H1 (cell line): ENCODE measurements at regions not wholly inside any gene's neighbourhood (a gene's known extent, or its start where the extent isn't known, plus 50 kb on each side); places are given as distances from the start of the nearest gene placed in this dataset.

Experiments
- CTCF ChIA-PET: fragments of 300-600 bp; sonication (Branson Sonifier 250); formaldehyde crosslinking; loops from one replicate; lab custom pipeline; 2021; ENCODE audit not compliant: partially characterized antibody; lab: Charles Lee
- POLR2A ChIA-PET: fragments of 300-600 bp; sonication (Branson Sonifier 250); formaldehyde crosslinking; loops from one replicate; lab custom pipeline; 2021; ENCODE audit warnings: inconsistent platforms; ENCODE audit not compliant: partially characterized antibody; lab: Charles Lee
- DNase-seq, 2 experiments: peaks; one replicate each; pipeline versions ENCODE4 v3.0.0 to v3.0.0-alpha.2; 2010 to 2022; ENCODE audit warnings: low spot score in 2 of 2, low read depth in 1 of 2, mixed read lengths in 1 of 2
- FAIRE-seq: peaks from 2 replicates; lab custom pipeline; 2011; peaks lifted over from hg19 to GRCh38; lab: Jason Lieb, UNC
- H2AFZ ChIP-seq: 2 replicates; pipeline ENCODE4 v1.8.1; 2012; ENCODE audit warnings: low read length, inconsistent platforms
- H2AK5ac ChIP-seq: 2 replicates; pipeline ENCODE4 v1.6.1; 2013; ENCODE audit warnings: low read depth, low read length
- H2BK120ac ChIP-seq: replicated peaks from 2 replicates; pipeline ENCODE3; 2013; ENCODE audit warnings: low read depth, low read length, inconsistent platforms
- H2BK12ac ChIP-seq: 2 replicates; pipeline ENCODE4 v1.6.1; 2013; ENCODE audit warnings: low read depth, low read length
- H2BK15ac ChIP-seq: 2 replicates; pipeline ENCODE4 v1.6.1; 2013; ENCODE audit warnings: low read length
- H2BK20ac ChIP-seq: 2 replicates; pipeline ENCODE4 v1.6.1; 2013; ENCODE audit warnings: low read length
- H2BK5ac ChIP-seq: 2 replicates; pipeline ENCODE4 v1.6.1; 2013; ENCODE audit warnings: low read depth, low read length
- H3K14ac ChIP-seq: 2 replicates; pipeline ENCODE4 v1.6.1; 2013; ENCODE audit warnings: inconsistent platforms; ENCODE audit not compliant: insufficient read length
- H3K18ac ChIP-seq: 2 replicates; pipeline ENCODE4 v1.6.1; 2013; ENCODE audit warnings: low read length; ENCODE audit errors: extremely low read depth
- H3K23ac ChIP-seq: 2 replicates; pipeline ENCODE4 v1.6.1; 2013; ENCODE audit warnings: inconsistent platforms; ENCODE audit not compliant: insufficient read length
- H3K23me2 ChIP-seq: 2 replicates; pipeline ENCODE4 v1.6.1; 2013; ENCODE audit warnings: low read depth, low read length
- H3K27ac ChIP-seq: 2 replicates; pipeline ENCODE4 v1.6.1; 2011; ENCODE audit warnings: low read depth, low read length, inconsistent platforms
- H3K27me3 ChIP-seq, 4 experiments: replicated peaks in 1 of 4; 1 replicate in 1 of 4; 2 replicates in 3 of 4; pipeline versions ENCODE4 v1.6.1 to v1.8.1; 2011 to 2013; ENCODE audit warnings: low read length in 3 of 4, mild to moderate bottlenecking in 3 of 4, inconsistent platforms in 2 of 4, mixed read lengths in 2 of 4, moderate library complexity in 1 of 4; ENCODE audit not compliant: control insufficient read depth in 3 of 4, insufficient read depth in 3 of 4; ENCODE audit errors: extremely low read depth in 1 of 4
- H3K36me3 ChIP-seq, 4 experiments: 2 replicates each; pipeline versions ENCODE4 v1.6.1 to v1.8.1; 2011 to 2013; ENCODE audit warnings: mild to moderate bottlenecking in 4 of 4, low read length in 3 of 4, moderate library complexity in 2 of 4, control low read depth in 1 of 4, inconsistent platforms in 1 of 4; ENCODE audit not compliant: insufficient read depth in 4 of 4, control insufficient read depth in 2 of 4
- H3K4ac ChIP-seq: replicated peaks from 2 replicates; pipeline ENCODE3; 2013; ENCODE audit warnings: low read length, low read depth, mixed read lengths, inconsistent platforms; ENCODE audit not compliant: insufficient read length
- H3K4me1 ChIP-seq, 4 experiments: replicated peaks in 1 of 4; 1 replicate in 1 of 4; 2 replicates in 3 of 4; pipeline versions ENCODE4 v1.6.1 to v1.8.1; 2011 to 2013; ENCODE audit warnings: low read length in 3 of 4, inconsistent platforms in 2 of 4, mixed read lengths in 1 of 4; ENCODE audit not compliant: insufficient read depth in 4 of 4, control insufficient read depth in 3 of 4
- H3K4me2 ChIP-seq, 2 experiments: 2 replicates each; pipeline versions ENCODE4 v1.6.1 to v1.8.1; 2011 to 2013; ENCODE audit warnings: low read depth in 2 of 2, low read length in 2 of 2, control low read depth in 1 of 2, inconsistent platforms in 1 of 2, mild to moderate bottlenecking in 1 of 2; ENCODE audit not compliant: insufficient read depth in 1 of 2
- H3K4me3 ChIP-seq, 4 experiments: fragments of 200-600, 300-600 bp in 1 of 4; sonication (generic), shearing (Covaris generic), sonication (Bioruptor Twin) in 1 of 4; 2 replicates each; pipeline versions ENCODE4 v1.5.1 to v1.8.1; 2011 to 2016; ENCODE audit warnings: low read length in 4 of 4, low read depth in 3 of 4, control low read depth in 2 of 4, inconsistent platforms in 2 of 4, mild to moderate bottlenecking in 2 of 4, mixed read lengths in 1 of 4, moderate library complexity in 1 of 4; ENCODE audit not compliant: insufficient read depth in 2 of 4; ENCODE audit errors: extremely low read depth in 1 of 4
- H3K56ac ChIP-seq: replicated peaks from 2 replicates; pipeline ENCODE3; 2013; ENCODE audit warnings: low read depth, mild to moderate bottlenecking, mixed read lengths, low read length, inconsistent platforms; ENCODE audit not compliant: insufficient read length
- H3K79me1 ChIP-seq: 2 replicates; pipeline ENCODE4 v1.6.1; 2013; ENCODE audit warnings: low read depth, low read length, control low read depth
- H3K79me2 ChIP-seq, 2 experiments: 2 replicates each; pipeline versions ENCODE4 v1.6.1 to v1.8.1; 2012 to 2013; ENCODE audit warnings: low read length in 2 of 2, mild to moderate bottlenecking in 2 of 2, inconsistent platforms in 1 of 2; ENCODE audit not compliant: insufficient read depth in 2 of 2, control insufficient read depth in 1 of 2
- H3K9ac ChIP-seq, 4 experiments: replicated peaks in 1 of 4; 1 replicate in 1 of 4; 2 replicates in 3 of 4; pipeline versions ENCODE4 v1.6.1 to v1.8.1; 2011 to 2013; ENCODE audit warnings: low read depth in 3 of 4, low read length in 3 of 4, control low read depth in 2 of 4, mild to moderate bottlenecking in 2 of 4, moderate library complexity in 2 of 4, inconsistent platforms in 1 of 4; ENCODE audit errors: extremely low read depth in 1 of 4
- H3K9me3 ChIP-seq, 2 experiments: 2 replicates each; pipeline versions ENCODE4 v1.6.1 to v1.8.1; 2012 to 2013; ENCODE audit warnings: mild to moderate bottlenecking in 2 of 2, moderate library complexity in 2 of 2, control low read depth in 1 of 2, inconsistent platforms in 1 of 2, low read depth in 1 of 2, low read length in 1 of 2, mixed read lengths in 1 of 2; ENCODE audit not compliant: insufficient read depth in 2 of 2
- H4K20me1 ChIP-seq, 2 experiments: replicated peaks in 1 of 2; 2 replicates each; pipeline versions ENCODE3 to v1.8.1; 2011 to 2013; ENCODE audit warnings: inconsistent platforms in 2 of 2, low read length in 2 of 2, mild to moderate bottlenecking in 1 of 2; ENCODE audit not compliant: insufficient read depth in 2 of 2, control insufficient read depth in 1 of 2
- H4K5ac ChIP-seq: 2 replicates; pipeline ENCODE4 v1.6.1; 2013; ENCODE audit warnings: low read length, low read depth, mixed read lengths, inconsistent platforms; ENCODE audit not compliant: insufficient read length
- H4K8ac ChIP-seq: 2 replicates; pipeline ENCODE4 v1.8.0; 2013; ENCODE audit warnings: mild to moderate bottlenecking, moderate library complexity, low read length, inconsistent platforms; ENCODE audit not compliant: insufficient read depth; ENCODE audit errors: extremely low read depth
- H4K91ac ChIP-seq: replicated peaks from 2 replicates; pipeline ENCODE3; 2013; ENCODE audit warnings: low read length, mixed read lengths, inconsistent platforms; ENCODE audit not compliant: insufficient read length
- EP300 ChIP-seq, 2 experiments: IDR thresholded peaks; 1 replicate in 1 of 2; 2 replicates in 1 of 2; pipeline ENCODE4 v1.6.1; 2011 to 2012; ENCODE audit warnings: low read depth in 2 of 2, low read length in 2 of 2, mild to moderate bottlenecking in 2 of 2, borderline replicate concordance in 1 of 2, inconsistent platforms in 1 of 2, moderate library complexity in 1 of 2
- FOSL1 ChIP-seq: IDR thresholded peaks from 2 replicates; pipeline ENCODE4 v1.6.1; 2011; ENCODE audit warnings: mild to moderate bottlenecking, low read depth, low read length, moderate library complexity; ENCODE audit not compliant: insufficient read depth
- GTF2F1 ChIP-seq: IDR thresholded peaks from 2 replicates; pipeline ENCODE4 v1.6.1; 2012; ENCODE audit warnings: low read depth, low read length, improper control_type of control experiment, borderline replicate concordance
- SIRT6 ChIP-seq: IDR thresholded peaks from one replicate; pipeline ENCODE4 v1.7.1; 2012; ENCODE audit warnings: low read length, inconsistent platforms
- SP1 ChIP-seq: IDR thresholded peaks from 2 replicates; pipeline ENCODE4 v1.6.1; 2011; ENCODE audit warnings: low read depth, low read length
- SP4 ChIP-seq: IDR thresholded peaks from 2 replicates; pipeline ENCODE4 v1.6.1; 2012; ENCODE audit warnings: low read length, inconsistent platforms
- TF ChIP-seq, protein P1 (sequence below): IDR thresholded peaks from 2 replicates; pipeline ENCODE4 v1.6.1; 2012; ENCODE audit warnings: low read length, inconsistent platforms
- TF ChIP-seq, protein P2 (sequence below): IDR thresholded peaks from 2 replicates; pipeline ENCODE4 v1.6.1; 2012; ENCODE audit warnings: inconsistent platforms

DNA sequence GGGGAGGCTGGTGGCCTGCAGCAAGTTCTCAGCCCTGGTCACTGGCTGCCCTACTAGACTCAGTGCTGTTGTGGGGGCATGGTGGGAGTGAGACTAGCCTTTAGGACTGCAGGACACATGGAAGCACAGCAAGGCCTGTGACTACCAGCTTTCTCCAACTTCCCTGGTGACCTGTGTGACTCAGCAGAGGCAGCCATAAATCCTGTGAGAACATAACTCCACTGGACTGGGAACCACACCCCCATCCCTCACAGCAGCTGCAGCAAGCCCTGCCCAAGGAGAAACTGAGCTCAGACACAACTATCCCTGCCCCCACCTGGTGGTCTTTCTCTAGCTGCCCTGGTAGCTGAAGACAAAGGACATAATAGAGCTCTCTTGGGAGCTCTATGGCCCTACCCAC, 111.3 kb downstream of the DCLK3 start:
- no peak overlapping the region for H2BK5ac ChIP-seq
- no peak overlapping the region for H3K4ac ChIP-seq
- no peaks in the 10 kb centered on the region for H3K4me1 ChIP-seq
- peak overlapping the region; percentile 27; the same call in 1 of the 2 replicates for H2AFZ ChIP-seq
- H3K79me1 ChIP-seq = no peaks in the 10 kb centered on the region
- no peak overlapping the region for H2BK20ac ChIP-seq
- no peaks in the 10 kb centered on the region for H3K79me2 ChIP-seq
- no peak overlapping the region for H3K4me3 ChIP-seq
- FAIRE-seq (no peak), DNase-seq (no peak)
- CTCF ChIA-PET = no interaction called here
- no peak overlapping the region for H3K18ac ChIP-seq
- H4K20me1 ChIP-seq = no peaks in the 10 kb centered on the region
- no peak overlapping the region for H2BK15ac ChIP-seq
- no peak overlapping the region for H3K9ac ChIP-seq
- H2BK120ac ChIP-seq = no peak overlapping the region
- no peak overlapping the region for H2BK12ac ChIP-seq
- H3K9me3 ChIP-seq = no peaks in the 10 kb centered on the region
- no peak overlapping the region for H2AK5ac ChIP-seq
- H3K23ac ChIP-seq = no peak overlapping the region
- H3K23me2 ChIP-seq = no peaks in the 10 kb centered on the region
- H4K91ac ChIP-seq = no peak overlapping the region
- no peak overlapping the region for H3K27ac ChIP-seq
- no peak overlapping the region for H4K8ac ChIP-seq
- no peak overlapping the region for H3K56ac ChIP-seq
- TF ChIP-seq GTF2F1 (no peak), SP1 (no peak), FOSL1 (no peak), SIRT6 (no peak), EP300 (IDR thresholded peaks at IDR 0.05; ENCODE audit: borderline replicate concordance in 1 of 2, low read depth in 2 of 2, low read length in 2 of 2) (no peak), SP4 (no peak)
- TF ChIP-seq, protein P1, sequence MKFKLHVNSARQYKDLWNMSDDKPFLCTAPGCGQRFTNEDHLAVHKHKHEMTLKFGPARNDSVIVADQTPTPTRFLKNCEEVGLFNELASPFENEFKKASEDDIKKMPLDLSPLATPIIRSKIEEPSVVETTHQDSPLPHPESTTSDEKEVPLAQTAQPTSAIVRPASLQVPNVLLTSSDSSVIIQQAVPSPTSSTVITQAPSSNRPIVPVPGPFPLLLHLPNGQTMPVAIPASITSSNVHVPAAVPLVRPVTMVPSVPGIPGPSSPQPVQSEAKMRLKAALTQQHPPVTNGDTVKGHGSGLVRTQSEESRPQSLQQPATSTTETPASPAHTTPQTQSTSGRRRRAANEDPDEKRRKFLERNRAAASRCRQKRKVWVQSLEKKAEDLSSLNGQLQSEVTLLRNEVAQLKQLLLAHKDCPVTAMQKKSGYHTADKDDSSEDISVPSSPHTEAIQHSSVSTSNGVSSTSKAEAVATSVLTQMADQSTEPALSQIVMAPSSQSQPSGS = no peak
- TF ChIP-seq, protein P2, sequence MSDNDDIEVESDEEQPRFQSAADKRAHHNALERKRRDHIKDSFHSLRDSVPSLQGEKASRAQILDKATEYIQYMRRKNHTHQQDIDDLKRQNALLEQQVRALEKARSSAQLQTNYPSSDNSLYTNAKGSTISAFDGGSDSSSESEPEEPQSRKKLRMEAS = no peak
- no peak overlapping the region for H3K4me2 ChIP-seq
- no peaks in the 10 kb centered on the region for H3K27me3 ChIP-seq
- POLR2A ChIA-PET = no interaction called here
- no peak overlapping the region for H4K5ac ChIP-seq
- H3K36me3 ChIP-seq = no peaks in the 10 kb centered on the region; a peak in 1 of 8 replicates
- no peak overlapping the region for H3K14ac ChIP-seq
